ENCODE measurements at regions not wholly inside any gene's neighbourhood (a gene's known extent, or its start where the extent isn't known, plus 50 kb on each side); places are given as distances from the start of the nearest gene placed in this dataset.

DNA sequence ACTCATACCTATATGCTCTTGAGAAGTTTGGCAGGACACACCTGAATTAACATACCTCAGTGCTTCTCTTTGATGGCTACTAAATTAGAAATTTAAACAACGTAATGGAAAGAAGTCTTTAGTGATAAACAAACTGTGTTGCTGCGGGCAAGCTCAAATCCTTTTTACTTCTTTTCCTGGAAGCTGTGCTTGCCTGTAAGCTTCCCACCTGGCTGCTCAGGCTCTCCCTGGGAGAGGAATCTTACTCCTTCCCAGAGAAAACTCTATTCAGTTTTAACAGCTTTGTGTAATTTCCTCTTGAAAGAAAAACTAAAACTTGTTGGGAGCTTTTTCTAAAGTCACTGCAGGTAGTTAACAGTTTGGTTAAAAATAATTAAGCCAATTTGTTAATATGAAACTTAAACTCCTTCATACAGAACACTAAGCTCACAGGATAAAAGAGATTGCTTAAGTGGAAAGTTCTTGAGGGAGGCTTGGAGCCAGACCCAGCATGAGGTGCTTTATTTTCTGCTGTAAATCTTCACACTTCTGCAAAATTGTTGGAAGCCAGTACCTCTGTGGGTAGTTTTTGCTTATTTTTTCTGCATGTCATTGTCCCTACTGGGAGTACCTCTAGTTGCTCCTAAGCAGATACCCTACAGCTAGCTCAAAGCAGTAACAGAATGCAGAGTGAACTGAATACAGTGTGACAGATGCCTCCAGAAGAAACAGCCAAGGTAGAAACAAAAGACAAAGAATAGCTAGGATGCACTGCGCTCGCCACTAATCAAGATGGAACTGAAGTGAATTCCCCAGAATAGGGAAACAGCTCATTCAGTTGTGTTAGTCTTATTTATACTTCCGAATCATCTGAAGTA is 1253.0 kb downstream of the PCDH17 start:
- Histone ChIP-seq H3K27me3 (replicated peaks in 1 of 2; ENCODE audit: control insufficient read depth in 2 of 2, extremely low read depth in 1 of 2, insufficient read depth in 2 of 2, low read length in 1 of 2) (no peaks in the 10 kb centered on the region), H3K36me3 (ENCODE audit: control insufficient read depth in 2 of 2, extremely low read depth in 1 of 2, insufficient read depth in 1 of 2, low read length in 1 of 2) (no peaks in the 10 kb centered on the region), H3K9me3 (no peaks in the 10 kb centered on the region), H3K4me1 (ENCODE audit: control insufficient read depth in 1 of 2, extremely low read depth in 1 of 2, insufficient read depth in 2 of 2, low read length in 2 of 2) (no peaks in the 10 kb centered on the region), H3K27ac (ENCODE audit: low read length) (no peak overlapping the region), H3K4me3 (ENCODE audit: control insufficient read depth in 1 of 2, extremely low read depth in 1 of 2, low read length in 1 of 2) (no peak overlapping the region)
- Mint-ChIP-seq H3K27me3 (no peaks in the 10 kb centered on the region), H3K4me1 (no peaks in the 10 kb centered on the region), H3K9me3 (peaks cover 0 to 4% (median 2%) of the 10 kb centered on the region in 3 donors), H3K36me3 (no peaks in the 10 kb centered on the region), H3K27ac (no peak overlapping the region), H3K4me3 (no peak overlapping the region)
- ATAC-seq (replicated peaks in 1 of 4): no peak
- DNase-seq: no peak
- ChIA-PET CTCF (no interaction called here), POLR2A (no interaction called here)
- no CpG with 5 or more reads among the region's 5 CpGs for WGBS (ENCODE audit: insufficient coverage)

DNA sequence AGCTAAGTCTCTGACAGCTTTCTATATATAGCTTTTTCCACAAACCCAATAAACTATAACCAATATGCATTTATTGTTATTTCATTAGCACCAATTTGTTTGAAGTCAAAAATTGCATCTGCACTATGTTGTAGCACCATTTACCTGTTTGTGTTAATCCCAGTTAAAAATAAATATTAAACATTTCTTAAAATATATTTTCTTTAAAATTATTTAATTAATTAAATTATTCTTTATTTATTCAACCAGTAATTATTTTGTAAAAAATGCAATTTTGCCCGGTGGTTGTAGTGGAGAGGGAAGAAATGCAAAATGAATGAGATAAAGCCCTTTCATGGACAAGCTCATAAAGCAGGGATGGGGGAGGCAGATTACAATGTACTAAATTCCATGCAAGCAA is 1257.9 kb downstream of the PCDH17 start:
- H3K4me3 Mint-ChIP-seq: no peak overlapping the region
- no CpG with 5 or more reads among the region's 1 CpG for WGBS (ENCODE audit: insufficient coverage)
- ATAC-seq (replicated peaks in 1 of 4): no peak
- no peaks in the 10 kb centered on the region for H3K27me3 Mint-ChIP-seq
- CTCF ChIA-PET: no interaction called here
- Histone ChIP-seq H3K36me3 (ENCODE audit: control insufficient read depth in 2 of 2, extremely low read depth in 1 of 2, insufficient read depth in 1 of 2, low read length in 1 of 2) (no peaks in the 10 kb centered on the region), H3K27ac (ENCODE audit: low read length) (no peak overlapping the region), H3K4me3 (ENCODE audit: control insufficient read depth in 1 of 2, extremely low read depth in 1 of 2, low read length in 1 of 2) (no peak overlapping the region), H3K9me3 (no peaks in the 10 kb centered on the region), H3K4me1 (ENCODE audit: control insufficient read depth in 1 of 2, extremely low read depth in 1 of 2, insufficient read depth in 2 of 2, low read length in 2 of 2) (no peaks in the 10 kb centered on the region), H3K27me3 (replicated peaks in 1 of 2; ENCODE audit: control insufficient read depth in 2 of 2, extremely low read depth in 1 of 2, insufficient read depth in 2 of 2, low read length in 1 of 2) (no peaks in the 10 kb centered on the region)
- POLR2A ChIA-PET: no interaction called here
- peaks cover 0 to 12% (median 12%) of the 10 kb centered on the region in 3 donors for H3K9me3 Mint-ChIP-seq
- no peak overlapping the region for H3K27ac Mint-ChIP-seq
- no peaks in the 10 kb centered on the region for H3K4me1 Mint-ChIP-seq
- H3K36me3 Mint-ChIP-seq: no peaks in the 10 kb centered on the region
- DNase-seq: no peak

GRCh38 chr13:58893396-58893795 is 1261.9 kb downstream of the PCDH17 start:
- no peaks in the 10 kb centered on the region for H3K9me3 ChIP-seq
- no peak for ATAC-seq (replicated peaks in 1 of 4)
- Mint-ChIP-seq H3K9me3 (peaks cover 0 to 12% (median 8%) of the 10 kb centered on the region in 3 donors), H3K36me3 (no peaks in the 10 kb centered on the region), H3K27ac (no peak overlapping the region), H3K4me1 (no peaks in the 10 kb centered on the region), H3K27me3 (no peaks in the 10 kb centered on the region), H3K4me3 (no peak overlapping the region)
- no peak overlapping the region for H3K27ac ChIP-seq (ENCODE audit: low read length)
- H3K27me3 ChIP-seq (replicated peaks in 1 of 2; ENCODE audit: control insufficient read depth in 2 of 2, extremely low read depth in 1 of 2, insufficient read depth in 2 of 2, low read length in 1 of 2): no peaks in the 10 kb centered on the region
- ChIA-PET POLR2A (no interaction called here), CTCF (no interaction called here)
- DNase-seq: no peak
- H3K4me3 ChIP-seq (ENCODE audit: control insufficient read depth in 1 of 2, extremely low read depth in 1 of 2, low read length in 1 of 2): no peak overlapping the region
- H3K36me3 ChIP-seq (ENCODE audit: control insufficient read depth in 2 of 2, extremely low read depth in 1 of 2, insufficient read depth in 1 of 2, low read length in 1 of 2): no peaks in the 10 kb centered on the region
- H3K4me1 ChIP-seq (ENCODE audit: control insufficient read depth in 1 of 2, extremely low read depth in 1 of 2, insufficient read depth in 2 of 2, low read length in 2 of 2): no peaks in the 10 kb centered on the region
- WGBS (ENCODE audit: insufficient coverage): no CpG with 5 or more reads among the region's 1 CpG

DNA sequence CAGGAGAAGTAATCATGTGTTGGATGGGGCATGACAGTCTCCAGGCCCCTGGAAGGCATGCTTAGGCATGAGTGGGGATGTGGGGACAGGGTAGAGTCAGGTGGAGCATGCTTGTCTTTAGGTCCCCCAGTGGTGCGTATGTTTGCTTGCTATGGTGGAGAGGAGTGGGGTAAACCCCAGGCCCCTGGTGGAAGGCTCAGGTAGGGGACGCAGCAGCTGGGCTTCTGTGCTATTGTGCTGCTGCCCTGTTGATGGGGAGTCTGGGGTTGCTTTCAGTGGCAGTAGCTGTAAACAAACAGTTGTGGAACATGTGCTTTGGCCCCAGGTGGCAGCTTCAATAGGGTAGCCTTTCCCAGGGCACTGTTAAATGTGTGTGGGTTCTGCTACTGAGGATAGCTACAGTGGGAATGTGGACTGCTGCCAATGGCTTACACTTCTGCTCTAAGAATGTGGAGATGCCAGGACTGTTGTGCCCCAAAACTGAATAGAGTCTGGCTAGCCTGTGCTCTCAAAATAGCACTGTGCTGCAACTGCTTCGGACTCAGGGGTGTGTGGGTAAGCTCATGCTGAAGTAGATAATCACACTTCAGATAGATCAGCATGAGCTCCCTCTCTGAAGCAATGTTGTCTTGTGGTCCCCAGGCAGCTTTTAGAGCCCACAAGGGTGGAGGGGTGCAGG is 1257.3 kb downstream of the DIAPH3 start:
- ATAC-seq (replicated peaks in 1 of 4): no peak
- H3K27me3 ChIP-seq (replicated peaks in 1 of 2; ENCODE audit: control insufficient read depth in 2 of 2, extremely low read depth in 1 of 2, insufficient read depth in 2 of 2, low read length in 1 of 2): no peaks in the 10 kb centered on the region
- no peaks in the 10 kb centered on the region for H3K36me3 ChIP-seq (ENCODE audit: control insufficient read depth in 2 of 2, extremely low read depth in 1 of 2, insufficient read depth in 1 of 2, low read length in 1 of 2)
- ChIA-PET CTCF (no interaction called here), POLR2A (no interaction called here)
- Mint-ChIP-seq H3K27me3 (no peaks in the 10 kb centered on the region), H3K4me1 (no peaks in the 10 kb centered on the region), H3K36me3 (no peaks in the 10 kb centered on the region), H3K27ac (no peak overlapping the region), H3K4me3 (no peak overlapping the region), H3K9me3 (peaks cover 3 to 17% (median 3%) of the 10 kb centered on the region in 3 donors)
- H3K4me1 ChIP-seq (ENCODE audit: control insufficient read depth in 1 of 2, extremely low read depth in 1 of 2, insufficient read depth in 2 of 2, low read length in 2 of 2): no peaks in the 10 kb centered on the region
- no peak overlapping the region for H3K27ac ChIP-seq (ENCODE audit: low read length)
- H3K9me3 ChIP-seq: no peaks in the 10 kb centered on the region
- WGBS (ENCODE audit: insufficient coverage): 100% methylated on average over 2 of the region's 3 CpGs
- DNase-seq: no peak
- H3K4me3 ChIP-seq (ENCODE audit: control insufficient read depth in 1 of 2, extremely low read depth in 1 of 2, low read length in 1 of 2): no peak overlapping the region

GRCh38 chr13:58907347-58907746 is 1256.4 kb downstream of the DIAPH3 start:
- H3K27ac ChIP-seq (ENCODE audit: low read length): no peak overlapping the region
- ATAC-seq (replicated peaks in 1 of 4) (no peak), DNase-seq (no peak)
- ChIA-PET POLR2A (no interaction called here), CTCF (no interaction called here)
- no peaks in the 10 kb centered on the region for H3K27me3 ChIP-seq (replicated peaks in 1 of 2; ENCODE audit: control insufficient read depth in 2 of 2, extremely low read depth in 1 of 2, insufficient read depth in 2 of 2, low read length in 1 of 2)
- no peaks in the 10 kb centered on the region for H3K4me1 ChIP-seq (ENCODE audit: control insufficient read depth in 1 of 2, extremely low read depth in 1 of 2, insufficient read depth in 2 of 2, low read length in 2 of 2)
- H3K4me3 ChIP-seq (ENCODE audit: control insufficient read depth in 1 of 2, extremely low read depth in 1 of 2, low read length in 1 of 2): no peak overlapping the region
- Mint-ChIP-seq H3K36me3 (no peaks in the 10 kb centered on the region), H3K4me3 (no peak overlapping the region), H3K27ac (no peak overlapping the region), H3K27me3 (no peaks in the 10 kb centered on the region), H3K9me3 (peaks cover 3 to 16% (median 3%) of the 10 kb centered on the region in 3 donors), H3K4me1 (no peaks in the 10 kb centered on the region)
- H3K9me3 ChIP-seq: no peaks in the 10 kb centered on the region
- no peaks in the 10 kb centered on the region for H3K36me3 ChIP-seq (ENCODE audit: control insufficient read depth in 2 of 2, extremely low read depth in 1 of 2, insufficient read depth in 1 of 2, low read length in 1 of 2)

DNA sequence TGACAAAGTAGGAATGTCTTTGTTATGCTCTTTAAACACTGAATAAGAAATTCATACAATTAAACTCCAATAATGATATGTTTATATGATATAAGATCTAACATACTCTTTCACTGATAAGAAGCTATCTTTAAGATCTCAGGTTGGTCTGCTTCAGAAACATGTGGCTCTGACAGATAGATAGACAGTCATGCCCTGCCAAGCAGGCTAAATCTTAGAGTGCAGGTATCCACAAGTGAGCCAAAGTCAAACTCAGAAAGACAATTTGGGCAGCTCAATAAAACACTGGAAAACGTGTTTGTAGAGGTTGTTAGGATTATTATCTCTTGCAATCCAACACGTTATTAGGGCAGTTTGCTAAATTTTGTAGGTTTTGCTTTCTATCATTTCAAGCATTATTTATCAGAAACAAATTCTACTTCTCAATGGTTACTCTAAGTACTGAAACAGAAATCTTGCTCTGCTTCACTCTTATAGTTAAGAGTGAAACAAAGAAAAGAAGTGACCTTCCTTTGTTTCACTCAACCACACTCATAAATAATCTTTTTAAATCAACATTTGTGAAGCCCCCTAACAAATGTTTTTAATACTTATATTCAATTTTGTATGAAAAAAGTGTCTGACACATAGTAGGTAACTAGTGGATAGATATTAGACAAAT is 1255.6 kb downstream of the DIAPH3 start:
- no peak overlapping the region for H3K4me3 ChIP-seq (ENCODE audit: control insufficient read depth in 1 of 2, extremely low read depth in 1 of 2, low read length in 1 of 2)
- no peaks in the 10 kb centered on the region for H3K27me3 ChIP-seq (replicated peaks in 1 of 2; ENCODE audit: control insufficient read depth in 2 of 2, extremely low read depth in 1 of 2, insufficient read depth in 2 of 2, low read length in 1 of 2)
- no CpG with 5 or more reads among the region's 2 CpGs for WGBS (ENCODE audit: insufficient coverage)
- ChIA-PET POLR2A (no interaction called here), CTCF (no interaction called here)
- H3K27ac ChIP-seq (ENCODE audit: low read length): no peak overlapping the region
- H3K27me3 Mint-ChIP-seq: no peaks in the 10 kb centered on the region
- ATAC-seq (replicated peaks in 1 of 4) (no peak), DNase-seq (no peak)
- peaks cover 3 to 12% (median 3%) of the 10 kb centered on the region in 3 donors for H3K9me3 Mint-ChIP-seq
- no peaks in the 10 kb centered on the region for H3K4me1 ChIP-seq (ENCODE audit: control insufficient read depth in 1 of 2, extremely low read depth in 1 of 2, insufficient read depth in 2 of 2, low read length in 2 of 2)
- no peaks in the 10 kb centered on the region for H3K36me3 ChIP-seq (ENCODE audit: control insufficient read depth in 2 of 2, extremely low read depth in 1 of 2, insufficient read depth in 1 of 2, low read length in 1 of 2)
- no peak overlapping the region for H3K4me3 Mint-ChIP-seq
- H3K36me3 Mint-ChIP-seq: no peaks in the 10 kb centered on the region
- no peaks in the 10 kb centered on the region for H3K9me3 ChIP-seq
- H3K4me1 Mint-ChIP-seq: no peaks in the 10 kb centered on the region
- no peak overlapping the region for H3K27ac Mint-ChIP-seq

Measured in T-cell (primary cell).